CD4-positive, CD25-positive, alpha-beta regulatory T cell (primary cell): ENCODE measurements at regions not wholly inside any gene's neighbourhood (a gene's known extent, or its start where the extent isn't known, plus 50 kb on each side); places are given as distances from the start of the nearest gene placed in this dataset.

ENCODE experiments used
- ATAC-seq, 2 donors: fragments of 150-1000 bp; cut with Tn5 transposase; one replicate each; pipeline ENCODE4 v1.10.0; 2021; ENCODE audit warnings: low read depth in 2 of 2, moderate number of reproducible peaks in 2 of 2, moderate library complexity in 1 of 2
- DNase-seq, 3 donors: peaks; one replicate each; pipeline versions ENCODE4 v3.0.0 to v3.0.0-alpha.2; 2012 to 2022; ENCODE audit warnings: mixed read lengths in 1 of 3
- H3K27ac ChIP-seq: one replicate; pipeline ENCODE4 v1.7.0; 2013; ENCODE audit warnings: mild to moderate bottlenecking, low read length; ENCODE audit not compliant: insufficient read depth, poor library complexity, severe bottlenecking
- H3K27me3 ChIP-seq: one replicate; pipeline ENCODE4 v1.7.0; 2013; ENCODE audit warnings: low read length; ENCODE audit not compliant: control insufficient read depth, insufficient read depth
- H3K36me3 ChIP-seq: one replicate; pipeline ENCODE4 v1.7.0; 2013; ENCODE audit warnings: mild to moderate bottlenecking, low read length, moderate library complexity; ENCODE audit not compliant: control insufficient read depth, insufficient read depth
- H3K4me1 ChIP-seq: 2 replicates; pipeline ENCODE4 v1.7.0; 2013; ENCODE audit warnings: mild to moderate bottlenecking, low read length; ENCODE audit not compliant: insufficient read depth, control insufficient read depth, poor library complexity, severe bottlenecking
- H3K4me3 ChIP-seq: one replicate; pipeline ENCODE4 v1.7.0; 2013; ENCODE audit warnings: low read depth, mild to moderate bottlenecking, low read length, moderate library complexity
- H3K9me3 ChIP-seq, 2 experiments: 1 replicate in 1 of 2; 2 replicates in 1 of 2; pipeline ENCODE4 v1.7.0; 2013; ENCODE audit warnings: low read length in 2 of 2, mild to moderate bottlenecking in 1 of 2, moderate library complexity in 1 of 2; ENCODE audit not compliant: control insufficient read depth in 2 of 2
- H3K27ac Mint-ChIP-seq, 3 donors: one replicate each; pipeline ENCODE4 v1.8.0; 2020 to 2022; ENCODE audit warnings: mild to moderate bottlenecking in 3 of 3, mixed read lengths in 3 of 3, moderate library complexity in 2 of 3
- H3K27me3 Mint-ChIP-seq: one replicate; pipeline ENCODE4 v1.8.0; 2022; ENCODE audit warnings: mild to moderate bottlenecking, mixed read lengths
- H3K36me3 Mint-ChIP-seq: one replicate; pipeline ENCODE4 v1.8.0; 2020; ENCODE audit warnings: mixed read lengths
- H3K4me1 Mint-ChIP-seq, 4 donors: one replicate each; pipeline ENCODE4 v1.8.0; 2020 to 2022; ENCODE audit warnings: mixed read lengths in 4 of 4, mild to moderate bottlenecking in 1 of 4
- H3K4me3 Mint-ChIP-seq, 4 donors: one replicate each; pipeline ENCODE4 v1.8.0; 2020 to 2022; ENCODE audit warnings: mild to moderate bottlenecking in 4 of 4, mixed read lengths in 4 of 4, moderate library complexity in 3 of 4
- H3K9me3 Mint-ChIP-seq, 7 donors: one replicate each; pipeline ENCODE4 v1.8.0; 2020 to 2022; ENCODE audit warnings: mixed read lengths in 7 of 7, mild to moderate bottlenecking in 3 of 7, moderate library complexity in 2 of 7

DNA sequence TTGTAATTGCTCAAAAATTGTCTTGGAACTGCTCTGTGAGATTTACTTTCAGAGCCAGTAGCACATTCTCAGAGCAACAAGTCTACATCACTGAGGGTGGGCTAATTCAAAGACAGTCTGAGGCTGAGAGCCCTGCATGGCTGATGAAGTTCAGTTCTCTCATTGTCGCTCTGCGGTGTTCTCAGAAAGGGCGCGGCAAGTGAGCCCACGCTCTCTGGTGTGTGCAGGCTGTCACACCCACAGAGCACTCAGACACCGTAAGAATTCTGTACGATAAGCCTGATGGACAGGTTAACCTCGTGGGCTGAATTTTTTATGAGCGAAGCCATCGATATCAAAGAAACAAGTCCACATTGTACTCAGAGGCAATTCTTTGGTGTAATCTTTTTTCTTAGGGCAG lies 557.8 kb downstream of the HACE1 start:
- H3K36me3 Mint-ChIP-seq, result no peaks in the 10 kb centered on the region
- H3K4me1 Mint-ChIP-seq, result no peaks in the 10 kb centered on the region
- Histone ChIP-seq H3K9me3 (no peaks in the 10 kb centered on the region), H3K27ac (no peak overlapping the region), H3K27me3 (no peaks in the 10 kb centered on the region), H3K36me3 (no peaks in the 10 kb centered on the region), H3K4me1 (no peaks in the 10 kb centered on the region), H3K4me3 (no peak overlapping the region)
- H3K9me3 Mint-ChIP-seq, result peaks cover 0 to 6% (median 0%) of the 10 kb centered on the region in 7 donors
- no peak overlapping the region for H3K27ac Mint-ChIP-seq
- ATAC-seq (no peak), DNase-seq (no peak)
- H3K4me3 Mint-ChIP-seq, result no peak overlapping the region
- H3K27me3 Mint-ChIP-seq, result no peaks in the 10 kb centered on the region

DNA sequence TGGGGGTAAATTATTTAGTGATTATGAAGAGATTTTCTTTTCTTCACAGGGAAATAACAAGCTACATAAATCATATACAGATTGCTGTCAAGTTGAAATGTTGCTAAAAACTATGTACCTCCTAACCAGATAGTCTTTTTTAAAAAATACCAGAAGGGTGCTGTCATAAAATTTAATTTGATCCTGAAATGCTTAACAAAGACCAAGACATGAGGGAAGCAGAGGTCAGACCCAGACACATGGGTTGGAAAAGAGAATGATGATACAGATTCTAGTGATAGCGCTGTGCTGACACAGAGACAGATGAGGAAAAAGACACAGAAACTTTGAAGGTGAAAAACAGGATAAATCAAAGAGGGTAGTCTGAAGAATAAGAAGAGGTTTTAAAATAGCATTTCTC lies 573.1 kb downstream of the HACE1 start:
- ATAC-seq (no peak), DNase-seq (no peak)
- H3K36me3 ChIP-seq, result no peaks in the 10 kb centered on the region
- no peak overlapping the region for H3K27ac ChIP-seq
- H3K36me3 Mint-ChIP-seq, result no peaks in the 10 kb centered on the region
- no peaks in the 10 kb centered on the region for H3K27me3 ChIP-seq
- no peak overlapping the region for H3K4me3 ChIP-seq
- H3K4me3 Mint-ChIP-seq, result no peak overlapping the region
- no peaks in the 10 kb centered on the region for H3K9me3 ChIP-seq
- H3K27me3 Mint-ChIP-seq, result no peaks in the 10 kb centered on the region
- no peak overlapping the region for H3K27ac Mint-ChIP-seq
- H3K4me1 Mint-ChIP-seq, result no peaks in the 10 kb centered on the region
- H3K4me1 ChIP-seq, result no peaks in the 10 kb centered on the region
- H3K9me3 Mint-ChIP-seq, result peaks cover 0 to 4% (median 0%) of the 10 kb centered on the region in 7 donors

DNA sequence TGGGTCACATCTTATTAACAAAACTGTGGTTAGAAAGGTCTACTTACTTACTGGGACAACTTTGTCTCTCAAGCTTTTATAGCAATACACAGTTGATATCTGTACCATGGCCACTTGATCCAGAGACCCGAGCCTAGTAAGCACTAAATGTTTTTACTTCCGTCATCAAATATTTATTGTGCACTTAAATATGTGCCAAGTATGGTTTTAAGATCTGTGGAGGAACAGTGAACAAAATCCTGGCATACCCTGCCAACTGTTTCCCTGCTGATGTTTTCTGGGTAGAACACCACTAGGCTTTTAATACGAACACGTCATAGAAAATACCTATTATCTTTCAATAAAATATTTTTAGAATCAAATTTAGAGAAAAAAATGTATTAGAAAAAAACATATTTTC lies 574.8 kb downstream of the HACE1 start:
- Histone ChIP-seq H3K4me1 (no peaks in the 10 kb centered on the region), H3K4me3 (no peak overlapping the region), H3K27ac (no peak overlapping the region), H3K27me3 (no peaks in the 10 kb centered on the region), H3K36me3 (no peaks in the 10 kb centered on the region), H3K9me3 (no peaks in the 10 kb centered on the region)
- Mint-ChIP-seq H3K4me1 (no peaks in the 10 kb centered on the region), H3K27me3 (no peaks in the 10 kb centered on the region), H3K9me3 (peaks cover 0 to 4% (median 0%) of the 10 kb centered on the region in 7 donors), H3K27ac (no peak overlapping the region), H3K4me3 (no peak overlapping the region), H3K36me3 (no peaks in the 10 kb centered on the region)
- no peak for DNase-seq
- ATAC-seq, result no peak

DNA sequence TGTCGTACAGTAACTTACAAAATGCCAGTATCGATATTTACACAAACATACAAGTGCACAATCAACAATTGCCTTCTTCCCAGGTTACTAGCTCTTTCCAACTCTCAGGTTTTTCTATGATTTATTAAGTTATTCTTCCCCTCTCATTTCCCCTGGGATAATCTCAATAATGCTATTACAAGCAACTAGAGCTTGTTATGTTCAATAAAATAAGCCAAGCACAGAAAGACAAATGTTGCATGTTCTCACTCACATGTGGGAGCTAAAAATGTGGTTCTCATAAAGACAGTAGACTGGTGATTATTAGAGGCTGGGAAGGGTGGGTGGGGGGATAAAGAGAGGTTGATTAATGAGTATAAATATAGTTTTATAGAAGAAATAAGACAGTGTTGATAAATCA lies 577.1 kb downstream of the HACE1 start:
- H3K27me3 ChIP-seq, result no peaks in the 10 kb centered on the region
- H3K27ac Mint-ChIP-seq, result no peak overlapping the region
- no peak overlapping the region for H3K4me3 ChIP-seq
- no peak for ATAC-seq
- H3K36me3 Mint-ChIP-seq, result no peaks in the 10 kb centered on the region
- H3K4me1 ChIP-seq, result no peaks in the 10 kb centered on the region
- H3K4me3 Mint-ChIP-seq, result no peak overlapping the region
- no peaks in the 10 kb centered on the region for H3K4me1 Mint-ChIP-seq
- no peaks in the 10 kb centered on the region for H3K9me3 ChIP-seq
- no peaks in the 10 kb centered on the region for H3K27me3 Mint-ChIP-seq
- DNase-seq, result no peak
- no peak overlapping the region for H3K27ac ChIP-seq
- peaks cover 0 to 4% (median 0%) of the 10 kb centered on the region in 7 donors for H3K9me3 Mint-ChIP-seq
- H3K36me3 ChIP-seq, result no peaks in the 10 kb centered on the region

DNA sequence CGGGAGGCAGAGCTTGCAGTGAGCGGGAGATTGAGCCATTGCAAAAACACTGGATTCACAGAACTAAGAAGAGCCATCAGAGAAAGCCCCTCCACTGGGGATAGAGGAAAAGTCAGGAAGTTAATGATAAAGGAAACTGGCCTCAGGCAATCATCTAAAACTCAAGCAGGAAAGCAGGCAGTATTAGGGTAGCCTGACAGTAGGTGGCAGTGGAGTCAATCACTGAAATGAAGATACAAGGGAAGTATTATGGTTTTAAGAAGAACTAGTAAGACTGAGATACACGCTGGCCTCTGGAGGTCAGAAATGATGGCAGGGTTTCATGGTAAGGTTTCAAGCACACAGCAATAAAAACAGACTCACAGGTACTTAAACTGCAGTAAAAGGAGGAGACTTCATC lies 578.3 kb downstream of the HACE1 start:
- no peaks in the 10 kb centered on the region for H3K27me3 Mint-ChIP-seq
- Histone ChIP-seq H3K27ac (no peak overlapping the region), H3K9me3 (no peaks in the 10 kb centered on the region), H3K27me3 (no peaks in the 10 kb centered on the region), H3K36me3 (no peaks in the 10 kb centered on the region), H3K4me1 (no peaks in the 10 kb centered on the region), H3K4me3 (no peak overlapping the region)
- no peak overlapping the region for H3K27ac Mint-ChIP-seq
- DNase-seq (no peak), ATAC-seq (no peak)
- H3K9me3 Mint-ChIP-seq, result peaks cover 0 to 8% (median 3%) of the 10 kb centered on the region in 7 donors
- no peaks in the 10 kb centered on the region for H3K4me1 Mint-ChIP-seq
- H3K36me3 Mint-ChIP-seq, result no peaks in the 10 kb centered on the region
- no peak overlapping the region for H3K4me3 Mint-ChIP-seq

DNA sequence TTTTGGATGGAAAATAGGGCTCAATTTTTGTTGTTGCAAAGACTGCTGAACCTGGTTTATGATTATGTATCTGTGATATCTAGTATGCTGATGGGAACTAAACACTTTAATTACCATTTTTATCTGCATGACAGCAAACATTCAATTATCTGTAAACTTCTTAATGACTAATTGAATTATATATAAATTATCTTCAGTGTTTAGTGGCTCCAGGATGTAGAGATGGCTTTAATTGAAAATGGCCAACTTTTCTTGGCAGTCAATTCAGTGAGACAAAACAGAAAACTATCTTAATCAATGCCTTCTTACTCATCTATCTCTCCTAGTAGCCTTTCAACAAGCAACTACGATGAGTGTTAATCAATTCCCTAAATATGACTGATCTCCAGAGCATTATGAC lies 591.3 kb downstream of the HACE1 start:
- peaks cover 0 to 10% (median 3%) of the 10 kb centered on the region in 7 donors for H3K9me3 Mint-ChIP-seq
- ATAC-seq, result no peak
- H3K36me3 ChIP-seq, result no peaks in the 10 kb centered on the region
- no peaks in the 10 kb centered on the region for H3K36me3 Mint-ChIP-seq
- H3K9me3 ChIP-seq, result no peaks in the 10 kb centered on the region
- no peak overlapping the region for H3K4me3 Mint-ChIP-seq
- H3K4me1 ChIP-seq, result no peaks in the 10 kb centered on the region
- H3K27me3 ChIP-seq, result no peaks in the 10 kb centered on the region
- H3K4me3 ChIP-seq, result no peak overlapping the region
- H3K27ac ChIP-seq, result no peak overlapping the region
- H3K27ac Mint-ChIP-seq, result no peak overlapping the region
- no peaks in the 10 kb centered on the region for H3K27me3 Mint-ChIP-seq
- no peaks in the 10 kb centered on the region for H3K4me1 Mint-ChIP-seq
- DNase-seq, result no peak

DNA sequence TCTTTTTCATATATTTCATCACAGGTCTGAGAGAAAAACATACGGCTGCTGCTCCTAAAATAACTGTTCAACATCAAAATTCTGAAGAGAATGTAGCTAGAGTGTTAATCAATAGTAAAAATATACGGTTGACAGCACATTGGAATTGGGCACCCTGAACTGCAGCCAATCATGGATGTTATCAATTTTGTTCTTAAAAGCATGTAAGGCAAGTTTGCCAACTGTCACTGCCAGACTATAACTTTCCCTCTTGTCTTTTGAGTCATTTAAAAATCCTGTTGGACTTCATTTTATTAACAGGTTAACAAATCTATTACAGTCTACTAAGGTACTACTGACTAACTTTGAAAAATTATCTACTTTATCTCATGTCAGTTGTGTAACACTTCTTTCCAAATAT lies 592.8 kb downstream of the HACE1 start:
- DNase-seq (no peak), ATAC-seq (no peak)
- Histone ChIP-seq H3K27ac (no peak overlapping the region), H3K4me1 (no peaks in the 10 kb centered on the region), H3K9me3 (no peaks in the 10 kb centered on the region), H3K27me3 (no peaks in the 10 kb centered on the region), H3K4me3 (no peak overlapping the region), H3K36me3 (no peaks in the 10 kb centered on the region)
- Mint-ChIP-seq H3K4me3 (no peak overlapping the region), H3K27me3 (no peaks in the 10 kb centered on the region), H3K36me3 (no peaks in the 10 kb centered on the region), H3K27ac (no peak overlapping the region), H3K4me1 (no peaks in the 10 kb centered on the region), H3K9me3 (peaks cover 0 to 8% (median 3%) of the 10 kb centered on the region in 7 donors)

DNA sequence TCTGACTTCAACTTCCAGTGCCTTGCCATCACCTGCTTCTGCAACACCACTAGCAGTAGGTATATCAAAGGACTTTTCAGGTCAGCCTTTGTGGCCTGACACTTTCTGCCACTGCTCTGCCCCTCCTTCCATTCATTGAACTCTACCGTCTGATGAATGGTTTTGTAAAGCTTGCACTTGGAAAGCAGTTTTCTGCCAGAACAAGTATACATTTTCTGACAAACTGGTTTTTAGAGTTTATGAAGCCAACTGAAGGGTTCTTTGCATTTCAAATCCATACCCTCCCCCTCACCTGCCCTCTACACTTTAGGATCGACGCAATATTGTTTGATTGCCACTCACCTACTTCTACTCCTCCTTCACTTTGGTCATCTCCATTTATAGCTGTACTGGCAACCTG lies 603.1 kb downstream of the HACE1 start:
- ATAC-seq, result no peak
- Mint-ChIP-seq H3K36me3 (no peaks in the 10 kb centered on the region), H3K27me3 (no peaks in the 10 kb centered on the region), H3K4me1 (no peaks in the 10 kb centered on the region), H3K4me3 (no peak overlapping the region), H3K9me3 (peaks cover 0 to 6% (median 0%) of the 10 kb centered on the region in 7 donors), H3K27ac (no peak overlapping the region)
- Histone ChIP-seq H3K4me3 (no peak overlapping the region), H3K4me1 (no peaks in the 10 kb centered on the region), H3K9me3 (no peaks in the 10 kb centered on the region), H3K36me3 (no peaks in the 10 kb centered on the region), H3K27me3 (no peaks in the 10 kb centered on the region), H3K27ac (no peak overlapping the region)
- no peak for DNase-seq
